ENCODE measurements at regions not wholly inside any gene's neighbourhood (a gene's known extent, or its start where the extent isn't known, plus 50 kb on each side); places are given as distances from the start of the nearest gene placed in this dataset.
A peak's percentile ranks its signal among the peaks of the same experiment; 100 is the strongest.

- DNase-seq (ENCODE audit: low read depth, low spot score), result no peak
Measured at GRCh38 chr5:123819386-123819785, 307.4 kb downstream of the CSNK1G3 start.

DNA sequence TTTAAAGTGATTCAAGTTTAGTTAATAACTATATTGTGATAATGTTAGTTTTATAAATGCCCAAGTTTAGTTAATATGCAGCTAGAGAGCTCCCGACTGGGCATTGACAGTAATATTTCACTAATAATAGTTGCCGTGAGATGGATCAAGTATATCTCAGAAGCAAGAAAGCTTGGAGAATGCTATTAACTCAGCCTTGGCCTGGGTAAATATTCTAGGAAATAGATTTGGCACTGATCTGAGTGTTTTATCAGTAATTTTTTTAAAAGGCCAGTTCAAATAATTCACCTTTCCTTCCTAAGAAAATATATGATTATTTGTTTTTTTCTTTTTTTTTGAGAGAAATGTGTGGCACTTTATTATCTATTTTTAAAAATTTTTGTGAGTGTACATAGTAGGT, 305.3 kb downstream of the CSNK1G3 start:
- no peak for DNase-seq (ENCODE audit: low read depth, low spot score)

DNA sequence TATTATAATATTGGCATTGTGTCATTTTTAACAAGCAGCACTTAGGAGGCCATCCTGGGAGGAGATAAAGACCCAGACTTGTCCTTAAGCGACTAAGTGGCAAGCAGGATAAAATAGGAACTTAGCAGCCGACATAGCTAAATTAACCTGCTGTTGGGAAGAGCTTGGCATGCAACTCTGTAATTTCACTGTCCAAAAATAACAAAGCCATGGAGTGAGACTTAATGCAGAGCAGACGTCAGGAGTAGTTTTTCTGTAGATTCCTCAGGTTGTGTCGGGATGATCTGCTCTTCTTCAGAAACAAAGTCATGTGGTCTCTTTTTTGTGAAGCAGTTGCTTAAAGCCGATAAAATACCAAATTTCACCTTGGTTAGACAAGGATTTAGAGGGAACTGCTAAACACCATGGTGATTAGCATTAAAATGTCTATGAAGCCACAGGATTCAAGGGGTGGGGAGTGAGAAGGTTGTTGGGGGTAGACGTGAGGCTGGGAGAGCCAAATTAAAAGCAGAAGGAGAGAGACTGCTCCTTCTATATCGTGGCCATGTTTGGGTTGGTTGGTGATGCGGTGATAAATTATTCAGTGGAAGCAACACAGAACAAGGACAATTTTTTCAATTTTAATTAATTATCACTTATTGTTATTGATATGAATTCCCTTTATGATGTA, 303.0 kb downstream of the CSNK1G3 start:
- DNase-seq (ENCODE audit: low read depth, low spot score), result peak; percentile 47

DNA sequence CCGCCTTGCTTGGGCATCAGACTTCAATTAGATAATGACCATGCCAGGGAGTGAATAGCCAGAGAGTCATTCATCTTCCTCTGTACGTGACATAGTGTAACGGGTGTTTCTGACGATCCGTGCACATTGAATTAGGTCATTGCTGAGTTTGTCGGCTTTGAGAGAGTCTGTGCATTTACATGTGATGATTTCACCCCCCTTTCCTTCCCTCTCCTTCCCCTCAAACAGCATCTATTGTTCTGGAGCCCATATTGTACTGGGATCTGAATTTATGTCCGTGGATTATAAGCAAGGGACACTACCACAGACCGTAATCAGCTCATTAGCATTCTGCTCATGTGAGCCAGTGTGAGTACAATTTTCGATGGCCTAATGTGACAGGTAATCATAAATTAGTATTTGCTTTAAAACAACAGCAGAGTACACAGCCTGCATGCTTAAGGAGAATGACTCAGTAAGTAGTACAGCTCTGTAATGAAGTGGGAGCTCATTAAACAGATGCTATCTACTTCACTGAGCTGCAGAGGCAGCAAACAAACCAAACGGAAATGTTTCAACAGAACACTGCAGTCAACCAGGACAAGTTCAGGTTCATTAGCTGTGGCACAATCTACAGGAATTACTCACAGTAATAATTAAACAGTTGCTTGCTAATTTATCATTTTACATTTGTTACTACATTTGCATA, 302.1 kb downstream of the CSNK1G3 start:
- DNase-seq (ENCODE audit: low read depth, low spot score), result no peak

DNA sequence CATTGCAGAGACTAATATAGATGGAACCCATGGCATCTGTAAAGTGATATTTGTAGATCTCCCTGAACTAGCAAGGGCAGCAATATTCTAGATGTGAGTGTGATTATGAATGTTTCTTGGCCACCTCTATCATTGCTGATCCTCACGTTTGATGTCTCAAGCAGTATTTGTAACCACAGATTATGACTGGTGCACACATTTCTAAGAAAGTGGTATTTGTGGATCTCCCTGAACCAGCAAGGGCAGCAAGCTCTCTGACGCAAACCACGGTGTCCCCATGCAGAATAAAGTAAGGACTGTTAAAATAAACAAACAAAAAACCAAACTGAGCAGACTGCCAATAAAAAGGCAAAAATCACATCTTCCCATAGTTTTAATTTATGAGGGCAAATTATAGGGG, 301.3 kb downstream of the CSNK1G3 start:
- no peak for DNase-seq (ENCODE audit: low read depth, low spot score)

DNA sequence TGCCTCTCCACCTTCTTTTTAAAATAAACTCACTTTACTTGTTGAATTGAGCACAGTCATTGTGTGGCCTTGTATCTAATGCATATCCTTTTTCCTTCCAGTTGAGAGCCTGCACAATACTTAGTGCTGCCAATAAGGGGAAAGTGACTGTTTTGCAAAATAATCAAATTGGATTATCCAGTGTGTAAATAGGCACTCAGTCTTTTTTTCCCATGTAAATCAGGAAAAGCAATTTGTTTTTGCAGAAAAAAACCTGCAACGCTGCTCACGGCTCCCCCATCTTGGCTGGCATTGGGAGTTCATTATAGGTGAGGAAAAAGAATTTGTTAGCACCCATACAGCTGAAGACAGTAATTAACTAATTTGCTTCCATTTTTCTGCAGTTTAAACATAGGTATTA, 299.9 kb downstream of the CSNK1G3 start:
- DNase-seq (ENCODE audit: low read depth, low spot score), result no peak

DNA sequence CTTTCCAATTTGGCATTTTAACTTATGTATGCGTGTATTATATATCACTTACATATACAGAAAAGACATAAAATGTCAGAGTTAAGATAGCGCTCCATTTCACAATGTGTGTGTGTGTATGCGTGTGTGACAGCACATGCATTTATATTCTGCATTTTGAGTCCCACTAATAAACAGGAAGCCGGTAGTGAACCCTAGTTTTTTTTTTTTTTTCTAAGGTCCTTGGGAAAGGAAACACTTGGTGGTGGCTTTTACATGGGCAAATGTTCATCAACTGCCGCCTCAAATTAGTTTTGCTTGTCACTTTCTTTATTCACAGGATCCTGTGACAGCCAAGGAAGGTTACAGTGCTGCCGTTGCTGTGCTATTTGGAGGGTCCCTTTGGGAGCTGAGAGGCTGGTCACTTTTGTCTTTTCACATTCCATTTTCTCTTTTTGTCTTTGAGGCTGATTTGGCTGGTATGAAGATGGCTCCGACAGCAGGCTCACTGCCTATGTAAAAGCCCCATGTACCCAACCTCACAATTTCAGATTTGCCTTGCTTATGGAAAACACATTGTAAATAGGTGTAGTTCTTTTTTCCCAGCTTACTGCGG, 298.9 kb downstream of the CSNK1G3 start:
- DNase-seq (ENCODE audit: low read depth, low spot score), result no peak

DNA sequence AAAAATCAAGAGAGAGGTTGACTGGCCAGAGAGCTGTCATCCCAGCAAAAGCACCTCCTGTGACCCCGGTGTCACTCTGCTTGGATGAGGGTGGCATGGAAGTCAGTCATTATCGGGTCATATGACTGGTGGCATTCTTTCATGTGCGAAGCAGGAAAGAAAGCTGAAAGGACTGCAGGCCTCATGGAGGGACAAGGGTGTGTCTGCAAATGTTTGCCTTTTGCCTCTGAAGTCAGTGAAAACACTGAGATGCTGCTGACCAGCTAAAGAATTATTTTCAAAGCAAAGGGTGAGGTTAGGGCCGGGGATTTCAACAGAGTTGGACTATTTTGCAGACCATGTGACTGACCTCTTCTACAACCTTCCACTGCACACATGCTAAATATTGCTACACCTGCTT, 298.3 kb downstream of the CSNK1G3 start:
- no peak for DNase-seq (ENCODE audit: low read depth, low spot score)

DNA sequence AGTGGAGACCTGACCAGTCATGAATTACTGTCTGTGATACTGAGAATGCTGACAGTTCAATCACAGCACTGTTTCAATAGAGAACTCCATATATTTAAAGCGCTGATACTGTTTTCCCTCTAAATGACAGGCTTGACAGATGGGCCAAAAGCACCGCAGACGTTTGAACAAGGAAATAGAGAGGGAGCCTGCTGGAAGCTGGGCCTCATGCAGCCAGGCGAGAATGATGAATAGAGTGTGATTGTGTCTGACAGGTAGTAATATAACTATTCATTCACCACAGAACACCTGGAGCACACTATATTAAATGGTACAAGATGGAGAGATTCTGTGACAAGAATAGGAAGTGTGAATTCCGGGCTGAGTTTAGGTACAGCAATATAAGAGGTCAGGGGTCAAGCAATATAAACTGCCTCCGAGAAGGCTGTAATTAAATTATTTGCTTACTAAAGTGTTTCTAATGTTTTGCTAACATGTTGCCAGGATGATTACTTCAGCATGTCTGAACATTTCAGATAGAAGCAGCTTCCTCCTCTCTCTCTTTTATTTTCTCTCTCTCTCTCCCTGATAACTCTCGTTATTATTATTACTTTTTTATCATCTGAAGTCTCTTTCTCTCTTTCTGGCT, 297.7 kb downstream of the CSNK1G3 start:
- DNase-seq (ENCODE audit: low read depth, low spot score), result no peak

- no peak for DNase-seq (ENCODE audit: low read depth, low spot score)
Measured at GRCh38 chr5:123808461-123809380, 296.7 kb downstream of the CSNK1G3 start.

DNA sequence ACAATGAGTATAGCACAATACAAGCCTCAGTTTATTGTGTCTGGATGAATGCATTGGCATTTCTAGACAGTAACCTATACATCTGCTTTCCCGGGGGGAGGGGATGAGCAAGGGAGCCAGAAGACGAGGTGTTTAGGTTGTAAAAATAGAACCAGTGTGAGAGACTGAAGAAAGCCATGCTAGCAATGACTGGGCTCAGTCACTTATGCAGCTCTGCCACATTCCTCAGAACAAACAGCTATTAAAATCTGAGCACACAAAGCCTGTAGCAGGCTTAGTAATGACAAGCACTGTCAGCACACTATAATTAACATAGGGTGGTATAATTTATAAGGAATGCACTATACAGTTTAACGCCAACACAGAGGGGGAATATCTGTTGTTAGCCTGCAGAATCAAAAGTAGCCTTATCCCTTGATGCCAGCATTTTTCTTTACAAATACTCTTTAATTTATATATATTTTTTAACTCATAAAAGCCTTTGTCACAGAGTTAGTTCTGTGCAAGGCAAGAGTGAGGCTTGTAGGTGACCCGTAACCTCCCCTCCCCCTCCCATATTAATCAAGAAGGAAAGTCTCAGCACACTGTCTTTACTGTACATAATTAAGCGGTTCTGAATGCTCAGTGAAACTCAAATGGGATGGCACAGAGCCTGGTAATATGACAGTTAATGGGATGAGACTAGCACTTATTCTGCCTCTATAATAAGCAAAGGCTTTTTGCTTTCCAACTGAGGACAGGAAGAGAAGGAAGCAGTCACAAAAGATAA, 295.4 kb downstream of the CSNK1G3 start:
- no peak for DNase-seq (ENCODE audit: low read depth, low spot score)

DNA sequence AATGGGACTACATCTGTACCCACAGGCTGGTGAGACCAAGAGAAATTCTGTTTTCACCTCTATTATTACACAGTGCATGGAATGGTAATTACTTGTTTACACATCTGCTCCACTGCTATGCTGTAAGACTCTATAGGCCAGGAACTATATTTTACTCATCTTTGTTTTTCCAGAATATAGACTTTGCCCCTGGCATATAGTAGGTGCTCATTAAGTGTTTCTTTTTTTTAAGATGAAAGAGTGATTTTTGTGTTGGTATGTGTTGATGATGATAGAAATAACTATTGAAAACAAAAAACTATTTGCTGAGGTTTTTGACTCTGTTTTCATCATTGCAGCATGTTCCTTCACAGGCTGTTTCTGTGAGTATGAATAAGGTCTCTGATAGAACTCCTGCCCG, 294.7 kb downstream of the CSNK1G3 start:
- DNase-seq (ENCODE audit: low read depth, low spot score), result no peak

DNA sequence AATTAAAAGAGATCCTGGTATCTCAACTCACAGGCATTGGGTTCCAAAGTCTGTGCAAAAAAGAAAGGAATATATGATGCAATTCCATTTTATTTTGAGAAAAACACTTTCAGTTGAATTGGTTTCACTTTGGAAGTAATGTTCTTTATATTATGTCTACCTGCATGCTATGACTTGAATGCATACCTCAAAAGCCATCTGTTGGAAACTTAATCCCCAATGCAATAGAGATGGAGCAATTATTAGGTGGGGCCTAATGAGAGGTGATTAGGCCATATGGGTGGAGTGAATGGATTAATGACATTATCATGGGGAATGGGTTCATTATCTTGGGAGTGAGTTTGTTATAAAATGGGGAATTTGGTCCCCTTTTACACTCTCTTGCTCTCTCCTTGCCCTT, 293.3 kb downstream of the CSNK1G3 start:
- no peak for DNase-seq (ENCODE audit: low read depth, low spot score)

- no peak for DNase-seq (ENCODE audit: low read depth, low spot score)
Measured at GRCh38 chr5:123803359-123803758, 291.4 kb downstream of the CSNK1G3 start.

DNA sequence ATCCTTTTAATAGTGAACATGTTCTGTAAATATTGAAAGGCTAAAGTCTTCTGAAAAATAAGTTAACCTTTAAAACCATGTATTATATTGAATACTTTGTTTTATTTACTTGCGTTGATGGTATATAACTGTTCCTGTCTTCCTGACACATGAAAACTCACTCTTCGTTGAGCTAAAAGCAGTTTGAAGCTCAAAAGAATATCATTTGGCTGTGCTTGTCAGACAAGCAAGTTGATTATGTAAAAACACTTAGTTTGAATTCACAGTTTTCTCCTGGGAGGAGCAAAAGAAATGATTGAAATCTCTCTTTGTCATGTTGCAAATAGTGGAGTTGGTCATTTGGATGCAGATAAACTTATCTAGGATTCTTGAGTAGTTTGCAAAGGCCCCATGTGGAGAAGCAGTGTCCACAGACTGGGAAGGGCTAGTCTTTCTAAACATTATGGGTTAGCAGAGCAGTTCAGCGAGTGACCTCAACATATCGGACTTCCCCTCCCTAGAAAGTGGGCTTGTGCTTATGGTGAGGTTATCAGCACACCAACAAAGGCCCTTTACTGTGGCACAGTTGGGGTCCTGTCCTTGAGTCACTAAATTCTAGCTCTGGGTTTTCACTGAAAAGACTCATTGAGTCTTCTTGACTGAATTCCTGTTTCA, 290.4 kb downstream of the CSNK1G3 start:
- DNase-seq (ENCODE audit: low read depth, low spot score), result no peak

- no peak for DNase-seq (ENCODE audit: low read depth, low spot score)
Measured at GRCh38 chr5:123800640-123801039, 288.7 kb downstream of the CSNK1G3 start.

DNA sequence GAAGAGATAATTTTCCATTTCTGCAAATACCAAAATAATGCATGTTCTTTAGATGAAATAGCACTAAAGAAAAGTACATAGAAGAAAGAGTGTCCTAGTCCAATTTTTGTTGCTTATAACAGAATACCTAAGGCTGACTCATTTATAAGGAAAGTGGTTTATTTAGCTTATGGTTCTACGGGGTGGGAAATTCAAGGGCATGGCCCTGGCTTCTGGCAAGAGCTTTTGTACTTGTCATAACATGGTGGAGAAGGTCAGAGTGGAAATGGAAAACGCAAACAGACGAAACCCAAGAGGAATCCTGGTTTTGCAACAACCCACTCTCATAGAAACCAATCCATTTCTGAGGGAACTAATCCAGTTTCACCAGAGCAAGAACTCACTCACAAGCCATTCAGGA, 283.7 kb downstream of the CSNK1G3 start:
- no peak for DNase-seq (ENCODE audit: low read depth, low spot score)

- no peak for DNase-seq (ENCODE audit: low read depth, low spot score)
Measured at GRCh38 chr5:123790226-123790625, 278.2 kb downstream of the CSNK1G3 start.

DNA sequence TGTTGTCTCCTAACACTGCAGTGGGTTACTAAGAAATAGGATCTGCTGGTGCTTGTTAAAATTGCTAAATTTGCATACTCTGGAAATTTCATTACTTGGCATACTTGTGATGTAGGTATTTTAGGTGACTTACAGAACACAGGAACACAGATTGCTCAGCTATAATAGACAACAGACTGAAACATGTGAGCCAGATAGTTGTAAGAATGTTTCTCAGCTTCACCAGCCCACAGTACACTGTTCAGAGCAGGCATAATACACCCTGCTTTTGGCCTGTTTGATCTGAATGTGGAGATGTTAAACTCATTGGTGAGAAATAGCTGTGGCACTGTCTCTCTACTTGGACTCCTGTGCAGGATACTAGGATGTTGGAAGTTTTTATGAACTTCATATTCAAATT, 275.7 kb downstream of the CSNK1G3 start:
- no peak for DNase-seq (ENCODE audit: low read depth, low spot score)

DNA sequence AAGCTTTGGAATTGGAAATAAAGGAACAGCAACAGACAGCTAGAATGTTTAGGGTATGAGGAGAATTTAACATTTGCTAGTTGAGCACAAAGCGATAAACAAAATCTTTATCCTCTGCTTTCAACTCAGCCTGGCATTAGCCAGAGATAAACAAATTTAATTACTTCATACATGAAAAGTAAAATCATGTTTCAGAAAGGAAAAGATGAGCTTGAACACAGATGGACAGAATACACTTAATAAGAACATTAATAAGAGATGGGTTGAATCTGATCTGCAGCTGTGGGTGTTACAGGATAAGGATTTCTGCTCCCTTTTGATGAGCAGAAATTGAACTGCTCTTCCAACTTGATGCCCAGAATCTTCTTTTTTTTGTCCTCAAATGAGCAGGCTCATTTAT, 275.2 kb downstream of the CSNK1G3 start:
- DNase-seq (ENCODE audit: low read depth, low spot score), result no peak

All from smooth muscle cell of the brain vasculature (primary cell).